ENCODE measurements at regions not wholly inside any gene's neighbourhood (a gene's known extent, or its start where the extent isn't known, plus 50 kb on each side); places are given as distances from the start of the nearest gene placed in this dataset.

DNA sequence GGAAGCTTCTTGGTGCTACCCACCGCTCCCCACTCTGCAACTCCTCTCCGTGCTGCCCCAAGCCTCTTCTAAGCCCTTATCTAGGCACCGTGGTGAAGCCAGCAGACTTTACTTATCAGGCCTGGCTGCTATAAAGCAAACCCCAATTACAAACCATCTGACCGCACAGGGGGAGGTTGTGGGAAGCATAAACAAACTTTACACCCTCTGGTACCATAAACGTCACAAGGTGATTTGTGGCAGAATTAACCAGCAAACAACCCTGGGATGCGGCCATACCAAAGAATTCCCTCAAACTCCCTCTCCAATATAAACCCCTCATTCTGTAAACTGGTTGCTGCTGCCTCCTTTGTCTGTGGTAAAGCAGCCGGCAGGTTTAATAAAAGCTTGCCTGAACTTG lies 55.2 kb downstream of the MAGEC2 start:
- H3K36me3 Mint-ChIP-seq, result no peaks in the 10 kb centered on the region

DNA sequence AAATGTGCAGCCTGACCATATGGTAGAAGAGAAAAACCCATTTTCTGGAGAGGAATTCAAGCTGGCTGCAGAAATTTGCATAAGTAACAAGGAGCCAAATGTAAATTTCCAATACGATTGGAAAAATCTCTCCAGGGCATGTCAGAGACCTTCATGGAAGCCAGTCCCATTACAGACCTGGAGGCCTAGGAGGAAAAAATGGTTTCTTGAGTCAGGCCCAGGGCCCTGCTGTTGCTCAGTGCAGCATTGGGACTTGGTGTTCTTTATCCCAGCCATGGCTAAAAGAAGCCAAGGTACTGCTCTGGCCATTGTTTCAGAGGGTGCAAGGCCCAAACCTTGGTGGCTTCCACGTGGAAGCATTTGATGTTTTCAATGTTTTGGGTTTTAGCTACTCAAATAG lies 70.6 kb downstream of the MAGEC2 start:
- Mint-ChIP-seq H3K4me1 (no peaks in the 10 kb centered on the region), H3K27ac (peak overlapping the region in 1 of 3 donors; percentile 62), H3K4me3 (no peak overlapping the region), H3K9me3 (peaks cover 3 to 7% (median 5%) of the 10 kb centered on the region in 3 donors), H3K27me3 (peaks cover 2% of the 10 kb centered on the region), H3K36me3 (no peaks in the 10 kb centered on the region)

More for the DNA sequence above, 55.2 kb downstream of the MAGEC2 start:
- H3K27ac Mint-ChIP-seq, result no peak overlapping the region
- H3K4me1 Mint-ChIP-seq, result no peaks in the 10 kb centered on the region
- no peak overlapping the region for H3K4me3 Mint-ChIP-seq
- no peaks in the 10 kb centered on the region for H3K27me3 Mint-ChIP-seq
- peaks cover 0 to 12% (median 10%) of the 10 kb centered on the region in 3 donors for H3K9me3 Mint-ChIP-seq

DNA sequence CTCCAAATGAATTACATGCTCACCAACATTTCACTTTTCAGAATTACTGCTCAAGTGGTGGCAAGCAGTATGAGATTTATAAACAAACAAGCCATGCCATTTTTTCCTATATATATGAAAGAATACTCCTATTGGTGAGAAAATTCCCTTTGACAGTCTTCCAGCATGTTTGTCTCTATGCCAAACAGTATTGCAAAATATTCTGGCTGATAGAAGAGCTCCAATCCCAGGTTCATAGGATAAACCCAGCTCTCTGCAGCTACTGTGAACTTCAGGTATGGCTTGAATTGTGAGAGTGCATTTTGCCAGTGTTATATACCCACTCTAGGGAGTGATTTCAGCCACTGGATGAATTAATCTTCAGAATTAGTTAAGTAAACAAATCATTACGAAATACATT lies 108.8 kb downstream of the MAGEC2 start:
- Mint-ChIP-seq H3K36me3 (no peaks in the 10 kb centered on the region), H3K4me1 (no peaks in the 10 kb centered on the region), H3K27ac (no peak overlapping the region), H3K9me3 (peaks cover 0 to 4% (median 4%) of the 10 kb centered on the region in 3 donors), H3K27me3 (no peaks in the 10 kb centered on the region), H3K4me3 (no peak overlapping the region)

DNA sequence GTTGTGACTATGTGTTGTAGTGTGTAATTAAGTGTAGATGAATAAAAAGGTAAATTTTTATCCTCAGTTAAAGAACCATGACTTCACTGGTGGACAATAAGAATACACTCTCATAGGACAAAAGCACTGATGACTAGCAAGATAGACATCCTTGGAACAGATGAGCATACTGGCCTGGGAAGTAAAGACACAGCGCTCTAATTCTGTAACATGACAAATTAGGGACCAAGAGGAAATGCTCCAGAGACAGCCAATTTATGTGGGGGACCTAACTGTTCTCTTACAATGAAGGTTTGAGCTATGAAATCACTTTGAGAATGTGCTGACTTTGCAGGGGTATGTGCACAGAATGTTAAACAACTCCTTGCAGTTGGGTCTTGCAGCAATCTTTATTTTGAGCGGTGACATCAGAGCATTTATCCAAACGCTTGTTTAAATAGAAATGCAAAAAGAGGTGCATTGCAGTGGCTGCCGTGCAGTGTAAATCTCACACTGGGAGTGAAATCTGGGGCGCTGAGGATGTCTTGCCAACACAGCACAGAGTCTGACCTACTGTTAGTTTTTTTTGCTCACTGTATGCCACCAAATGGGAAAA lies 109.3 kb downstream of the MAGEC2 start:
- H3K4me3 Mint-ChIP-seq, result no peak overlapping the region

DNA sequence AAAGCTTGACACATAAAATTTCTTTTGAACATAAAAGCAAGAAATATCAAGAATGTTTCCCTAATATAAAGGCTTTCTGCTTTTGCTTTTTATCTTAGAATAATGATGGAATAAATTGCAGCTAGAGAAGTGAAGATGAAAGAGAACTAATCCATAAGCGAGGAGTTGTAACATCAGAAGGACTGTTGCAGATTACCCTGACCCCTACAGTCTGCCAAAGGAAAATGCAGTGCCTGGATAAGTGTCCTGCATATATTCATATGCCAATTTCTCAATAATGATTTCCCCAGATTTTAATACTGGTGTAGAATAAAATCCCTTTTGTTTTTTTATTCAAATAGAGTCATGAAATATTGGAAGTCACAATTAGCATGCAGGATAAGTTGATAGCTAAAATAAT lies 115.9 kb downstream of the MAGEC2 start:
- Mint-ChIP-seq H3K27me3 (no peaks in the 10 kb centered on the region), H3K9me3 (peaks cover under 1 to 4% (median 3%) of the 10 kb centered on the region in 3 donors), H3K4me3 (no peak overlapping the region), H3K27ac (no peak overlapping the region), H3K4me1 (no peaks in the 10 kb centered on the region), H3K36me3 (no peaks in the 10 kb centered on the region)

More for the DNA sequence above, 109.3 kb downstream of the MAGEC2 start:
- H3K9me3 Mint-ChIP-seq, result peaks cover 3 to 4% (median 4%) of the 10 kb centered on the region in 3 donors
- H3K4me1 Mint-ChIP-seq, result no peaks in the 10 kb centered on the region
- no peaks in the 10 kb centered on the region for H3K27me3 Mint-ChIP-seq
- no peak overlapping the region for H3K27ac Mint-ChIP-seq
- no peaks in the 10 kb centered on the region for H3K36me3 Mint-ChIP-seq

DNA sequence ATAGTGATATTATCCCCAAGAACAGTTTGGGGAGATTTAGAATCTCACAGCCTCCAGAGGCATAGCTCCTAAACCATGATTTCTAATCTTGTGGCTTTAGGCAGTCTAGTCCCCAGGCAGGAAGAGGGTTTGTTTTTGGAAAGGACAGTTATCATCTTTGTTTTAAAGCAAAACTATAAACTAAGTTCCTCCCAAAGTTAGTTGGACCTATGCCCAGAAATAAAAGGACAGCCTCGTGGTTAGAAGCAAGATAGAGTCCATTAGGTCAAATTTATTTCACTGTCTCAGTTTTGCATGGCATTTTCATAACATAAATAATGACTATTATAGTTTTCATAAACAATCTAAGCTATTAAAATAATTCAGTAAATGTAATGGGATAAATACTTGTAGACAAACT lies 120.5 kb downstream of the MAGEC2 start:
- Mint-ChIP-seq H3K4me3 (no peak overlapping the region), H3K27ac (no peak overlapping the region), H3K4me1 (no peaks in the 10 kb centered on the region), H3K36me3 (no peaks in the 10 kb centered on the region), H3K9me3 (peaks cover 0 to 15% (median 2%) of the 10 kb centered on the region in 3 donors), H3K27me3 (no peaks in the 10 kb centered on the region)

DNA sequence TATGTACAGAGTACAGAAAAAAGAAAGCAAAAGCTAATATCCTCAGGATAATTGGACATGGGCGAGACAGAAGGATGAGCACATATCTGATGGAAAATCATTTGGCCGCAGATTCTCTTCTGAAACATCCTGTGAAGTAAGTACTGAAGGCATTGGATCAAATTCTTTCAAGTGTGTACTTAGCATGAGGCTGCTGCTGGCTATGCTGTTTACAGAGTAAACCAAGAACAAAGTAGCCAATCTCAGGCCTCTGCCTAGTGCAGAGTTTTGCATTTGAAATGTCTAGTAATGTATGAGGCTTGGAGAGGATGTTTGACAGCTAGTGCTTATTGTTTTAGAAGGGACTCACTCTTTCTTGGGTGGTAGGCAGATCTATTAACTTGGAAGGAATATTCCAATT lies 128.5 kb downstream of the MAGEC2 start:
- H3K27ac Mint-ChIP-seq, result no peak overlapping the region
- H3K27me3 Mint-ChIP-seq, result no peaks in the 10 kb centered on the region
- H3K4me1 Mint-ChIP-seq, result peaks cover 0 to 1% (median 0%) of the 10 kb centered on the region in 3 donors
- H3K9me3 Mint-ChIP-seq, result peaks cover 4 to 18% (median 5%) of the 10 kb centered on the region in 3 donors
- H3K36me3 Mint-ChIP-seq, result no peaks in the 10 kb centered on the region
- no peak overlapping the region for H3K4me3 Mint-ChIP-seq

DNA sequence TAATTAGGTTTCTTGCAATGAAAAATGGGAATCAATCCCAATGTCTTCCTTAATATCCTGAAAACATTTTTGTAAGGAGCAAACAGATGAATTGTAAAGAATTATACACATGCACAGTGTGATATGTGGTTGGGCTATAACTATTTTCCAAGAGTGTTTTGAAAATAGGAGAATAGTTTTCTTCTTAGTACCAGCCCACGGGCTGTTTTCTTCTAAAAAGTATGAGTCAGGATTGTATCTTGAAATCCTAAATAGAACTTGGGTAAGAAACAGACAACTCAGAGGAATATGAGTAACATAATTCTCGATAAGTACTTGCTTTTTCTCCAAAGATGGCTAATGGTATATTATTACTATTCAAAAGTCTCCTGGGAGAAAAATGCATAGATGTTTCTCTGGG lies 136.7 kb downstream of the MAGEC2 start:
- peaks cover 2 to 5% (median 3%) of the 10 kb centered on the region in 3 donors for H3K9me3 Mint-ChIP-seq
- H3K27me3 Mint-ChIP-seq, result no peaks in the 10 kb centered on the region
- peaks cover 1% of the 10 kb centered on the region for H3K36me3 Mint-ChIP-seq
- no peak overlapping the region for H3K27ac Mint-ChIP-seq
- no peaks in the 10 kb centered on the region for H3K4me1 Mint-ChIP-seq
- no peak overlapping the region for H3K4me3 Mint-ChIP-seq

DNA sequence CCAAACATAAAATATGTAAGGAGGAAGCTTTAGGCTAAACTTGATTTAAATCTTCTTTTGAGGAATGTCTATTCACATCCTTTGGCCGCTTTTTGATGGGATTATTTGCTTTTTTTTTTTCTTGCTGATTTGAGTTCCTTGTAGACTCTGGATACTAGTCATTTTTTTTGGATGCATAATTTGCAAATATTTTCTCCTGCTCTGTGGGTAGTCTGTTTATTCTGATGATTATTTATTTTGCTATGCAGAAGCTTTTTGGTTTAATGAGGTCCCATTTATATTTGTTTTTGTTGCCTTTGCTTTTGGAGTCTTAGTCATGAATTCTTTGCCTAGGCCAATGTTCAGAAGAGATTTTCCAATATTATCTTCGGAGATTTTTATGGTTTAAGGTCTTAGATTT lies 144.9 kb downstream of the MAGEC2 start:
- H3K27me3 Mint-ChIP-seq, result no peaks in the 10 kb centered on the region
- no peaks in the 10 kb centered on the region for H3K4me1 Mint-ChIP-seq
- peaks cover 0 to 4% (median 2%) of the 10 kb centered on the region in 3 donors for H3K9me3 Mint-ChIP-seq
- H3K36me3 Mint-ChIP-seq, result no peaks in the 10 kb centered on the region
- H3K4me3 Mint-ChIP-seq, result no peak overlapping the region
- no peak overlapping the region for H3K27ac Mint-ChIP-seq

DNA sequence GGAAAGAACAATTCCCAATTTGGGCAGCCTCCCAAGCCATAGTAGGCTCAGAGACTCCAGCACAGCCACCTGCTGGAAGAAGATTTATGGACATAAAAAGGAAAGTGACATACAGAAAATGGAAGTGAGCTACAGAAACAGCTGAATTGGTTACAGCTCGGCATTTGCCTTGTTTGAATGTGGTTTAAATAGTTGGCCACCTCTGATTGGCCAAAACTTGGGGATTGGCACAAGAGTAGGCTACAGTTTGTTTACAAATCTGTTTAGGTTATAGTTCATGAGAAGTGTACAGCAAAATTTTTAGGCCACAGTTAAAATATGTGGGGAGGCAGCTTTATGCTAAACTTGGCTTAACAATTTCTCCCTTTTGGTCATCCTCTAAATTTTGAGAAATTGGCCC lies 150.4 kb downstream of the MAGEC1 start:
- Mint-ChIP-seq H3K4me1 (no peaks in the 10 kb centered on the region), H3K4me3 (no peak overlapping the region), H3K36me3 (no peaks in the 10 kb centered on the region), H3K27me3 (no peaks in the 10 kb centered on the region), H3K9me3 (peaks cover 0 to 15% (median 0%) of the 10 kb centered on the region in 3 donors), H3K27ac (no peak overlapping the region)

DNA sequence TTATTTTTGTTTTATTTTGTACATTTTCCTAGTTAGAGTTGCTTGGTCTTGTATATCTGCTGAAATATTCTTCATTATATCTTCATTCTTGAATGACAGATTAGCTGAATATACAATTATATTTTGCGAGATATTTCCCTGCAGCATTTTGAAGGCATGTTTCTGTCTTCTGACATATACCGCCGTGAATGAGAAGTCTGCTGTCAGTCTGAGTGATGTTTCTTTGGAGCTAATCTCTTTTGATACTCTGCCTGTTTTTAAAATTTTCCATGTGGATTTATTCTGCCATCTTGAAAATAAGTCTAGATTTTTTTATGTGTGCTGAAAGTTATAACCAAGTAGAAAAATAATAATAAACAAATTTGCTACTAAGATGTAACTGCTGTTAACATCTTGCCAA lies 148.5 kb downstream of the MAGEC1 start:
- H3K27ac Mint-ChIP-seq, result no peak overlapping the region
- no peaks in the 10 kb centered on the region for H3K36me3 Mint-ChIP-seq
- H3K9me3 Mint-ChIP-seq, result peaks cover 0 to 24% (median 3%) of the 10 kb centered on the region in 3 donors
- no peaks in the 10 kb centered on the region for H3K27me3 Mint-ChIP-seq
- no peak overlapping the region for H3K4me3 Mint-ChIP-seq
- no peaks in the 10 kb centered on the region for H3K4me1 Mint-ChIP-seq

DNA sequence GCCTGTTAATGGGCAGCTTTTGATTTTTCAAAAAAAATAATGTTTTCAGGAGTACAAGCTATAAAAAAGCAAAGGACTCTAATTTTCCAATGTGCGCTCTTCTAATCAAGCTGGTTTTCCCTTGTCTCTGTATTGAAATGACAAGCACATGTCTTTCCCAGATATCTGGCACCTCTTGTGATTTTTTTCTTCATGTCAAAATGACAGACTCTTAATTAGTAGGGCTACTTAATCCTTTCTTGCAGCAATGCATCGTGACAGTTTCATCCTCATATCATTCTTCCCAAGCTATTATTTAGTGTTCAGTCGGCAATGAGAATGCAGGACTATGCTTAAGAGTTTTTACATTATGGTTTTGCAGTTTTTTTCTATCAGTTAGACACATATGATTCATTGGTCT lies 139.5 kb downstream of the MAGEC1 start:
- Mint-ChIP-seq H3K36me3 (no peaks in the 10 kb centered on the region), H3K4me3 (no peak overlapping the region), H3K27me3 (no peaks in the 10 kb centered on the region), H3K4me1 (no peaks in the 10 kb centered on the region), H3K27ac (no peak overlapping the region), H3K9me3 (peaks cover 2 to 9% (median 4%) of the 10 kb centered on the region in 3 donors)

DNA sequence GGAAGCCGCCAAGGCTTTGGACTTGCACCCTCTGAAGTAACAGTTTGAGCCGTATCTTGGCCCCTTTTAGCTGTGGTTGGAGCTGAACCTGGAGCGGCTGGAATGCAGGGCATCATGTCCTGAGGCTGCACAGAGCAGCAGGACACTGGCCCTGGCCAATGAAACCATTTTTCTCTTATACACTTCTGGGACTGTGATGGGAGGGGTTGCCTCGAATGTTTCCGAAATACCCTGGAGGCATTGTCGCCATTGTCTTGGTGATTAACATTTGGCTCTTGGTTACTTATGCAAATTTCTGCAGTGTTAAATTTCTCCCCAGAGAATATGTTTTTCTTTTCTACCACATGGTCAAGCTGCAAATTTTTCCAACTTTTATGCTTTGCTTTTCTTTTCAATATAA lies 137.2 kb downstream of the MAGEC1 start:
- H3K36me3 Mint-ChIP-seq, result no peaks in the 10 kb centered on the region
- H3K27ac Mint-ChIP-seq, result no peak overlapping the region
- no peak overlapping the region for H3K4me3 Mint-ChIP-seq
- peaks cover 0 to 4% (median 4%) of the 10 kb centered on the region in 3 donors for H3K9me3 Mint-ChIP-seq
- H3K4me1 Mint-ChIP-seq, result no peaks in the 10 kb centered on the region
- no peaks in the 10 kb centered on the region for H3K27me3 Mint-ChIP-seq

DNA sequence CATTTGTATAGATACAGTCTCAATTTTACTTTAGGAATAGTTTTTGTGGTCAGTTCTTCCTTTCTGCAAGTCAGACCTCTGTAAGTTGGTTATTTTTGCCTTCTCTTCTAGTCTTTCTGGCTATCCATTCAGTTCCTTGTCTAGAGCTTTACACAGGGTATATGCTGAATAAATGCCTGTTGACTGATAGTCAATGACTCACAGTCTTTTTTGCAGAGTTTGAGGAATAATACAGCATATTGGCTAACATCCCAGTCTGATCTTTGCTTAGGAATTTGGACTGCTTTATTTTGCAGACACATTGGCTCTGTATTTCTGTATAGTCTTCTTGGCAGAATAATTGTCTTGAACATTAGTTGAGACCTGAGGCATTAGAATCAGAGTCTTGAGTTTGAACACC lies 132.4 kb downstream of the MAGEC1 start:
- Mint-ChIP-seq H3K9me3 (peaks cover 0 to 9% (median 2%) of the 10 kb centered on the region in 3 donors), H3K4me3 (no peak overlapping the region), H3K27ac (no peak overlapping the region), H3K36me3 (no peaks in the 10 kb centered on the region), H3K27me3 (no peaks in the 10 kb centered on the region), H3K4me1 (no peaks in the 10 kb centered on the region)

DNA sequence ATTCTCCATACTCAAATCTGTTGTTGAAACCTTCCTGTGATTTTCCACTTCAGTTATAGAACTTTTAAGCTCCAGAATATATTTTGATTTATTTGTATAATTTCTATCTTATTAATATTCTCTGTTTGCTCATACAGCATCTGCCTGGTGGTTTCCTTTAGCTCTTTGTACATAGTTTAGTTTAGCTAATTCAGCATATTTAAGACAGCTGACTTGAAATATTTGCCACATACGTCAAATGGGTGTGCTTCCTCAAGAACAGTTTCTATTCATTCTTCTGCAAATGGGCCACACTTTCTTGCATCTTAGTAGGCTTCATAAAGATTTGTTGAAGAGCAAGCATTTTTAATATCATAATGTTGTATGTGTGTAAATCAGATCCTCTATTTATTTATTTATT lies 101.8 kb downstream of the MAGEC1 start:
- Mint-ChIP-seq H3K4me1 (no peaks in the 10 kb centered on the region), H3K4me3 (no peak overlapping the region), H3K27ac (no peak overlapping the region), H3K27me3 (no peaks in the 10 kb centered on the region), H3K9me3 (peaks cover 2 to 10% (median 3%) of the 10 kb centered on the region in 3 donors), H3K36me3 (no peaks in the 10 kb centered on the region)

DNA sequence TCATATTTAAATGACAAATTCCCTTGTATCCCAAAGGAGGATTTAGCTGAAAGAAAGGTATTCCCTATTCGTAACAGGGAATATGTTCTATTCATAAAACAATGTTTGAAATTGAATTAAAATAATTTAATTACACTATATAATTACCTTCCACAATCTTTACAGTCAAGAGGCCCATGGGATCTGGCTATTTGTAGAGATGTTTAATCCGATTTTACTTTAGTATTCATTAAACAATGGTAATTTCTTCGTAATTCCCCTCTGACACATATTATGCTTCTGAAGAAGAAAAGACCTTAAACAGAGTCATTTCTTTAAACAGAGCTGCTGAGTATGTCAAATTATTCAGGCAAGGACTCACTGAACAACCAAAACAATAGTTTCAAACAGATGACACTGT lies 98.8 kb downstream of the MAGEC1 start:
- no peaks in the 10 kb centered on the region for H3K4me1 Mint-ChIP-seq
- no peak overlapping the region for H3K27ac Mint-ChIP-seq
- H3K9me3 Mint-ChIP-seq, result peaks cover 3 to 13% (median 4%) of the 10 kb centered on the region in 3 donors
- H3K4me3 Mint-ChIP-seq, result no peak overlapping the region
- no peaks in the 10 kb centered on the region for H3K27me3 Mint-ChIP-seq
- H3K36me3 Mint-ChIP-seq, result no peaks in the 10 kb centered on the region

Data from IgD-negative memory B cell (primary cell).